ENCODE measurements at regions not wholly inside any gene's neighbourhood (a gene's known extent, or its start where the extent isn't known, plus 50 kb on each side); places are given as distances from the start of the nearest gene placed in this dataset.

GRCh38 chrX:3218442-3218841, 128.0 kb downstream of the MXRA5 start:
- H2BK20ac ChIP-seq (ENCODE audit: low read depth, low read length, poor library complexity, severe bottlenecking), result no peak overlapping the region
- Mint-ChIP-seq H3K27ac (no peak overlapping the region; a peak in 1 of 7 replicates), H3K4me1 (no peaks in the 10 kb centered on the region), H3K4me3 (no peak overlapping the region), H3K36me3 (ENCODE audit: insufficient read depth in 1 of 3, low read depth in 3 of 3) (0 out of 7 replicates have a peak, but pooled peaks cover 0 to 1% (median 0%) of the 10 kb centered on the region in 3 experiments), H3K9me3 (peaks cover 0 to 2% of the 10 kb centered on the region in 2 experiments; a peak in 3 of 5 replicates), H3K27me3 (ENCODE audit: low read depth) (peaks cover 3% of the 10 kb centered on the region)
- no peak overlapping the region for H3K4me2 ChIP-seq (ENCODE audit: insufficient read depth, insufficient read length, low read length)
- no peak overlapping the region for H2AFZ ChIP-seq (ENCODE audit: low read length)
- H3K18ac ChIP-seq (ENCODE audit: insufficient read length, low read depth, low read length), result no peak overlapping the region
- no peak overlapping the region for H3K27ac ChIP-seq (ENCODE audit: insufficient read length, low read depth, low read length)
- H3K56ac ChIP-seq (ENCODE audit: insufficient read length, low read depth, low read length), result no peak overlapping the region
- H3K4ac ChIP-seq (ENCODE audit: low read depth, low read length), result no peak overlapping the region
- no peaks in the 10 kb centered on the region for H3K23me2 ChIP-seq (ENCODE audit: insufficient read length, low read depth, low read length, poor library complexity, severe bottlenecking)
- H3K9ac ChIP-seq (ENCODE audit: extremely low read depth, insufficient read length, low read length), result no peak overlapping the region
- 92% methylated on average over 1 of the region's 1 CpG for WGBS (ENCODE audit: extremely low coverage, insufficient read length, low lambda C conversion rate)
- no peaks in the 10 kb centered on the region for H4K20me1 ChIP-seq (ENCODE audit: control insufficient read depth, insufficient read depth, insufficient read length)
- H3K14ac ChIP-seq (ENCODE audit: insufficient read depth, low read length), result no peak overlapping the region
- H2AK5ac ChIP-seq (ENCODE audit: insufficient read length, low read length), result no peak overlapping the region
- H4K8ac ChIP-seq (replicated peaks; ENCODE audit: insufficient read length, low read depth, low read length), result no peak overlapping the region
- H3K4me1 ChIP-seq (ENCODE audit: insufficient read depth, low read length), result no peaks in the 10 kb centered on the region
- no peak for DNase-seq
- no peaks in the 10 kb centered on the region for H3K79me2 ChIP-seq (ENCODE audit: insufficient read depth, low read length)
- no peak overlapping the region for H4K5ac ChIP-seq (ENCODE audit: insufficient read length, low read depth, low read length)
- H3T11ph ChIP-seq (ENCODE audit: low read length), result no peak overlapping the region
- H4K91ac ChIP-seq (ENCODE audit: insufficient read length, low read depth, low read length), result no peak overlapping the region
- H2BK120ac ChIP-seq (ENCODE audit: low read depth, low read length, poor library complexity, severe bottlenecking), result no peak overlapping the region
- H3K23ac ChIP-seq (ENCODE audit: insufficient read length, low read depth, low read length), result no peak overlapping the region
- H3K9me3 ChIP-seq (ENCODE audit: control insufficient read depth, low read depth, low read length), result no peaks in the 10 kb centered on the region
- H2BK12ac ChIP-seq (ENCODE audit: insufficient read length, low read depth, low read length), result no peak overlapping the region
- H3K27me3 ChIP-seq (ENCODE audit: insufficient read depth, low read length), result no peaks in the 10 kb centered on the region
- no peak for TF ChIP-seq CTCF (conservative IDR thresholded peaks at IDR 0.05)
- H2BK15ac ChIP-seq (ENCODE audit: low read depth, low read length), result no peak overlapping the region
- H3K79me1 ChIP-seq (ENCODE audit: insufficient read depth, low read depth, low read length, poor library complexity, severe bottlenecking), result no peaks in the 10 kb centered on the region
- no peak overlapping the region for H2BK5ac ChIP-seq (ENCODE audit: insufficient read length, low read length)
